B cell (primary cell): ENCODE measurements at regions not wholly inside any gene's neighbourhood (a gene's known extent, or its start where the extent isn't known, plus 50 kb on each side); places are given as distances from the start of the nearest gene placed in this dataset.

Experiments used
- ATAC-seq: fragments of 200-7000 bp; cut with Tn5 transposase; one replicate; pipeline ENCODE4 v1.10.0; 2021; ENCODE audit warnings: low read depth, mild to moderate bottlenecking, moderate number of reproducible peaks, moderate library complexity
- CTCF ChIA-PET: fragments of 350-600 bp; sonication (Branson Sonifier 250); formaldehyde crosslinking; loops from one replicate; lab custom pipeline; 2021; ENCODE audit warnings: antibody characterized with exemption, inconsistent platforms; lab: Charles Lee
- POLR2A ChIA-PET: fragments of 350-600 bp; sonication (Branson Sonifier 250); formaldehyde crosslinking; loops from one replicate; lab custom pipeline; 2021; ENCODE audit warnings: antibody characterized with exemption; lab: Charles Lee
- DNase-seq: peaks from one replicate; pipeline ENCODE4 v3.0.0; 2013
- H2AFZ ChIP-seq: 2 replicates; pipeline ENCODE4 v1.6.1; 2012; ENCODE audit warnings: mild to moderate bottlenecking, low read depth, low read length; ENCODE audit not compliant: insufficient read depth, poor library complexity, severe bottlenecking
- H3K27ac ChIP-seq, 2 donors: 1 replicate in 1 of 2; 2 replicates in 1 of 2; pipeline ENCODE4 v1.5.1; 2012 to 2013; ENCODE audit warnings: low read length in 2 of 2, mild to moderate bottlenecking in 2 of 2, moderate library complexity in 1 of 2
- H3K27me3 ChIP-seq, 4 experiments: fragments of 200-600 bp in 1 of 4; sonication (generic) in 1 of 4; replicated peaks in 1 of 4; 1 replicate in 2 of 4; 2 replicates in 2 of 4; pipeline versions ENCODE4 v1.6.1 to v1.7.0; 2013 to 2016; ENCODE audit warnings: low read length in 3 of 4, mild to moderate bottlenecking in 2 of 4, mixed read lengths in 1 of 4, moderate library complexity in 1 of 4; ENCODE audit not compliant: insufficient read depth in 4 of 4, control insufficient read depth in 3 of 4; ENCODE audit errors: control extremely low read depth in 1 of 4
- H3K36me3 ChIP-seq, 2 experiments: replicated peaks in 1 of 2; 1 replicate in 1 of 2; 2 replicates in 1 of 2; pipeline versions ENCODE4 v1.6.1 to v1.7.1; 2013; ENCODE audit warnings: low read length in 1 of 2; ENCODE audit not compliant: insufficient read depth in 2 of 2, control insufficient read depth in 1 of 2; ENCODE audit errors: control extremely low read depth in 1 of 2, extremely low read depth in 1 of 2
- H3K4me1 ChIP-seq, 2 donors: fragments of 200-600 bp in 1 of 2; sonication (generic) in 1 of 2; 1 replicate in 1 of 2; 2 replicates in 1 of 2; pipeline versions ENCODE4 v1.5.1 to v1.6.1; 2013 to 2017; ENCODE audit warnings: low read length in 2 of 2; ENCODE audit not compliant: control insufficient read depth in 2 of 2, insufficient read depth in 2 of 2
- H3K4me2 ChIP-seq: replicated peaks from 2 replicates; pipeline ENCODE3; 2012; ENCODE audit warnings: mild to moderate bottlenecking, low read depth, low read length; ENCODE audit not compliant: poor library complexity, severe bottlenecking
- H3K4me3 ChIP-seq, 5 experiments: fragments of 200-600 bp in 1 of 5; sonication (generic) in 1 of 5; 1 replicate in 3 of 5; 2 replicates in 2 of 5; pipeline versions ENCODE4 v1.5.1 to v1.7.0; 2011 to 2016; ENCODE audit warnings: low read length in 4 of 5, mild to moderate bottlenecking in 4 of 5, low read depth in 2 of 5, control low read depth in 1 of 5, moderate library complexity in 1 of 5; ENCODE audit not compliant: insufficient read depth in 1 of 5; ENCODE audit errors: control extremely low read depth in 1 of 5, extremely low read depth in 1 of 5
- H3K79me2 ChIP-seq: fragments of 200-600 bp; sonication (generic); one replicate; pipeline ENCODE4 v1.6.0; 2016; ENCODE audit warnings: low read length; ENCODE audit not compliant: control insufficient read depth, insufficient read depth
- H3K9ac ChIP-seq: fragments of 200-600 bp; sonication (generic); 2 replicates; pipeline ENCODE4 v1.6.1; 2017; ENCODE audit warnings: mild to moderate bottlenecking, low read length, moderate library complexity
- H3K9me3 ChIP-seq, 3 donors: one replicate each; pipeline versions ENCODE4 v1.6.1 to v1.7.1; 2013; ENCODE audit warnings: low read length in 2 of 3; ENCODE audit not compliant: control insufficient read depth in 2 of 3, insufficient read depth in 1 of 3; ENCODE audit errors: control extremely low read depth in 1 of 3
- H4K20me1 ChIP-seq: 2 replicates; pipeline ENCODE4 v1.6.0; 2012; ENCODE audit warnings: mild to moderate bottlenecking, low read length; ENCODE audit not compliant: insufficient read depth, control insufficient read depth, poor library complexity, severe bottlenecking
- H3K27ac Mint-ChIP-seq: one replicate; pipeline ENCODE4 v1.8.0; 2021; ENCODE audit warnings: mixed read lengths
- H3K27me3 Mint-ChIP-seq: one replicate; pipeline ENCODE4 v1.8.0; 2021; ENCODE audit warnings: mixed read lengths
- H3K4me1 Mint-ChIP-seq: one replicate; pipeline ENCODE4 v1.8.0; 2021; ENCODE audit warnings: mixed read lengths
- H3K4me3 Mint-ChIP-seq: one replicate; pipeline ENCODE4 v1.8.0; 2021; ENCODE audit warnings: mixed read lengths
- H3K9me3 Mint-ChIP-seq: one replicate; pipeline ENCODE4 v1.8.0; 2022; ENCODE audit warnings: mixed read lengths; ENCODE audit not compliant: insufficient read depth
- EZH2 ChIP-seq: IDR thresholded peaks from 2 replicates; pipeline ENCODE4 v1.6.1; 2012; ENCODE audit warnings: borderline replicate concordance, low read depth, mild to moderate bottlenecking, moderate library complexity, low read length; ENCODE audit not compliant: insufficient read depth, poor library complexity, severe bottlenecking
- WGBS: methylation state at CpG from one replicate; pipeline ENCODE4 v1.1.5; 2013; ENCODE audit warnings: missing lambda C conversion rate; ENCODE audit not compliant: insufficient coverage; 5-methylcytosine and 5-hydroxymethylcytosine counted together
- intact Hi-C: fragments of 100-400 bp; cut with micrococcal nuclease; formaldehyde crosslinking; loops from one replicate; pipeline ENCODE4 v1.10.0; 2022
- TF ChIP-seq, protein P1 (sequence below): fragments of 200-600 bp; IDR thresholded peaks from one replicate; pipeline ENCODE4 v1.8.0; 2022; ENCODE audit warnings: antibody characterized with exemption, mild to moderate bottlenecking

DNA sequence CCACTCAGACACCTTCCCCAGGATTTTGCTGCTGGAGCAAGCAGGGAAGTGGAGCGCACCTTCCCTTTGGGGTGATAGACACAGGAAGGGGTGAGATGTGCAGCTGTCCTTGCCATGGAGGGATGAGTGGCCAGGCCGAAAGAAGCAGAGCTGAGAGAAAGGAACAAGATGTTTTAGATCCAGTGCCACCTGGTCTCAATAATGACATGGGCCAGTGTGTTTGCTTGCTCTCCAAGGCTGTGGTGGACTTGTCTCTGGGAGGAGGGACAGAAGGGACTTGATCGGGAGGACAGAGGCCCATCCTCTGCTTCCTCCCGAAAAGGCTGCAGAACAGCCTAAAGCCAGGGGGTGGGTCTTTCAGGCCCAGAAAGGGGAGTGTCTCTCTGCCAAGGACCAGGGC, 61.7 kb upstream of the CCDC167 start:
- Histone ChIP-seq H3K4me1 (peaks cover 94 to 99% of the 10 kb centered on the region in 2 donors), H3K9ac (no peak overlapping the region), H4K20me1 (no peaks in the 10 kb centered on the region), H3K27ac (peak overlapping the region; percentile 94 to 95), H3K4me2 (peak overlapping the region; percentile 68), H3K27me3 (no peaks in the 10 kb centered on the region), H3K79me2 (no peaks in the 10 kb centered on the region), H3K9me3 (peaks cover 0 to 6% (median 0%) of the 10 kb centered on the region in 3 donors), H2AFZ (no peak overlapping the region), H3K36me3 (no peaks in the 10 kb centered on the region), H3K4me3 (no peak overlapping the region)
- POLR2A ChIA-PET = no interaction called here
- 57% methylated on average over 2 of the region's 4 CpGs for WGBS
- H3K4me3 Mint-ChIP-seq = peak overlapping the region; percentile 43
- ATAC-seq (no peak), DNase-seq (peak; percentile 39)
- peaks cover 96% of the 10 kb centered on the region for H3K4me1 Mint-ChIP-seq
- CTCF ChIA-PET = interaction anchor here (2.1 kb wide), 1 partner anchor 14 kb away, joined by 6 read pairs; no protein-coding TSS in a partner anchor
- H3K27ac Mint-ChIP-seq = peak overlapping the region; percentile 57
- intact Hi-C loops = loop anchor here (5.0 kb wide), 1 partner anchor 59 kb away; no protein-coding TSS in a partner anchor
- no peaks in the 10 kb centered on the region for H3K27me3 Mint-ChIP-seq
- TF ChIP-seq, protein P1, sequence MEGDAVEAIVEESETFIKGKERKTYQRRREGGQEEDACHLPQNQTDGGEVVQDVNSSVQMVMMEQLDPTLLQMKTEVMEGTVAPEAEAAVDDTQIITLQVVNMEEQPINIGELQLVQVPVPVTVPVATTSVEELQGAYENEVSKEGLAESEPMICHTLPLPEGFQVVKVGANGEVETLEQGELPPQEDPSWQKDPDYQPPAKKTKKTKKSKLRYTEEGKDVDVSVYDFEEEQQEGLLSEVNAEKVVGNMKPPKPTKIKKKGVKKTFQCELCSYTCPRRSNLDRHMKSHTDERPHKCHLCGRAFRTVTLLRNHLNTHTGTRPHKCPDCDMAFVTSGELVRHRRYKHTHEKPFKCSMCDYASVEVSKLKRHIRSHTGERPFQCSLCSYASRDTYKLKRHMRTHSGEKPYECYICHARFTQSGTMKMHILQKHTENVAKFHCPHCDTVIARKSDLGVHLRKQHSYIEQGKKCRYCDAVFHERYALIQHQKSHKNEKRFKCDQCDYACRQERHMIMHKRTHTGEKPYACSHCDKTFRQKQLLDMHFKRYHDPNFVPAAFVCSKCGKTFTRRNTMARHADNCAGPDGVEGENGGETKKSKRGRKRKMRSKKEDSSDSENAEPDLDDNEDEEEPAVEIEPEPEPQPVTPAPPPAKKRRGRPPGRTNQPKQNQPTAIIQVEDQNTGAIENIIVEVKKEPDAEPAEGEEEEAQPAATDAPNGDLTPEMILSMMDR = no peak
- TF ChIP-seq EZH2 = no peak
- H3K9me3 Mint-ChIP-seq = no peaks in the 10 kb centered on the region

DNA sequence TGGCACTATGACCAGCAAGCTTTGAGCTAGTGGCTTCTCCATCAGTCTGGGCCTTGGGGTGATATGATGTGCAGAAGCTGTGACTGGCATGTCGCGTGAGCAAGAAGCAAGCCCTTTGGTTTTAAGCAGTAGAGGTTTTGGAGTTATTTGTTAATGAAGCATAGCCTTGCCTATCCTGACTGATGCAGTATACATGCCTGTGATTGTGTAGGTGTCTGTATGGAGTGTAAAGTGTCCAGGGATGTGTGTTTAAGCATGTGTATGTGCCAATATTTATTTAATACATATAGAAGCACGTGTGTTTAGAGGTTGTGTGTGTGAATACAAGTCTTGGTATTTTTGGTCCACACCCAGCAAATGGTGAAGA, 61.0 kb upstream of the CCDC167 start:
- Histone ChIP-seq H3K4me1 (peaks cover 95 to 99% of the 10 kb centered on the region in 2 donors), H3K36me3 (no peaks in the 10 kb centered on the region), H2AFZ (no peak overlapping the region), H3K79me2 (no peaks in the 10 kb centered on the region), H3K27me3 (no peaks in the 10 kb centered on the region), H3K9ac (no peak overlapping the region), H3K4me3 (no peak overlapping the region), H3K4me2 (peak overlapping the region; percentile 68), H3K9me3 (peaks cover 0 to 6% (median 0%) of the 10 kb centered on the region in 3 donors), H4K20me1 (no peaks in the 10 kb centered on the region), H3K27ac (peak overlapping the region; percentile 94 to 95)
- ChIA-PET CTCF (interaction anchor here (0.8 kb wide), 1 partner anchor 22 kb away, joined by 3 read pairs; no protein-coding TSS in a partner anchor), POLR2A (interaction anchor here (0.8 kb wide), 1 partner anchor 13 kb away, joined by 3 read pairs; no protein-coding TSS in a partner anchor)
- ATAC-seq (no peak), DNase-seq (no peak)
- Mint-ChIP-seq H3K4me1 (peaks cover 99% of the 10 kb centered on the region), H3K4me3 (no peak overlapping the region), H3K27me3 (no peaks in the 10 kb centered on the region), H3K9me3 (no peaks in the 10 kb centered on the region), H3K27ac (peak overlapping the region; percentile 57)
- WGBS = 94% methylated on average over 2 of the region's 3 CpGs
- TF ChIP-seq EZH2 = no peak
- TF ChIP-seq, protein P1 = no peak
- intact Hi-C loops = loop anchor here (5.0 kb wide), 1 partner anchor 58 kb away; no protein-coding TSS in a partner anchor
